HEK293T (cell line): ENCODE measurements at regions not wholly inside any gene's neighbourhood (a gene's known extent, or its start where the extent isn't known, plus 50 kb on each side); places are given as distances from the start of the nearest gene placed in this dataset.

ENCODE experiments used
- ARNT ChIP-seq: fragments of 450-650 bp; IDR thresholded peaks from 2 replicates; pipeline ENCODE4 v1.6.1; 2017; ENCODE audit warnings: mild to moderate bottlenecking
- BHLHE40 ChIP-seq: fragments of 450-650 bp; IDR thresholded peaks from 2 replicates; pipeline ENCODE4 v1.6.1; 2016; ENCODE audit warnings: mild to moderate bottlenecking, moderate library complexity, borderline replicate concordance
- CTBP1 ChIP-seq: fragments of 450-650 bp; IDR thresholded peaks from 2 replicates; pipeline ENCODE4 v1.6.1; 2016; ENCODE audit warnings: borderline replicate concordance
- ELF4 ChIP-seq: fragments of 450-650 bp; IDR thresholded peaks from 2 replicates; pipeline ENCODE4 v1.6.1; 2017; ENCODE audit warnings: antibody characterized with exemption
- FOXA1 ChIP-seq: fragments of 450-650 bp; IDR thresholded peaks from 2 replicates; pipeline ENCODE4 v1.6.1; 2016; ENCODE audit warnings: mild to moderate bottlenecking
- FOXM1 ChIP-seq: fragments of 450-650 bp; IDR thresholded peaks from 2 replicates; pipeline ENCODE4 v1.6.1; 2017; ENCODE audit warnings: mild to moderate bottlenecking, borderline replicate concordance
- NFRKB ChIP-seq: fragments of 450-650 bp; IDR thresholded peaks from 2 replicates; pipeline ENCODE4 v1.6.1; 2016; ENCODE audit warnings: mild to moderate bottlenecking, moderate library complexity
- SP1 ChIP-seq: fragments of 450-650 bp; IDR thresholded peaks from 2 replicates; pipeline ENCODE4 v1.6.1; 2017

DNA sequence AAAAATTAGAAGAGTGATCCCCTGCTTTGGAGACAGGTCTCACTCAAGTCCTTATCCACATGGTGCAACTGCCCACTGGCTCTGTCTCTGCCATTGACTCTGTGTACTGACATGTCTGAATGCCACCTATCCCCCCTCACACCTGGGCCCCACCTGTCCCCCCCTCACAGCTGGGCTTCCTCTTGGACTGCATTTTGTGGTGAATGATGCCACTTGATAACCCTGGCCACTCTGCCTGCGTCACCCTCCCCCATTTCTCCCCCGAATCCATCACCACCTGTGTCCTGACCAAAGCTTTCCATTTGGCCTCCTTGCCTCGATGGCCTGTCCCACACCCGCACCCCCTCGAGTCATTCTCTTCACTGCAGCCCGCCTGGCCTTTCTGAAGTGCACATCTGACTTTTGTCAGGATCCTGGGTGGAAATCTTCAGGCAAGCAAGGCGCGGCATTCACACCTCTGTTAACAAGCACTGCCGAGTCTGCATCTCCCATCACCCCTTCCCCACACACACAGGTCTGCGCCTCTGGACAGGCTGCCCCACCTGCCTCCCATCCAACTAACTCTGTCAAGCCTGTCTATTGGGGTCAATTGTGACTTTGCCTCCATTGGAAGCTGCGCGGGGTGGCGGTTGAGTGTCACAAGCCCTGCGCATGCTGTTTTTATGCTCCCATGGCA, 175.3 kb upstream of the KLF14 start:
- no peak for TF ChIP-seq NFRKB
- no peak for TF ChIP-seq FOXM1
- TF ChIP-seq FOXA1: no peak
- no peak for TF ChIP-seq ELF4
- no peak for TF ChIP-seq ARNT
- no peak for TF ChIP-seq SP1
- no peak for TF ChIP-seq BHLHE40
- TF ChIP-seq CTBP1: no peak
